ENCODE measurements at regions not wholly inside any gene's neighbourhood (a gene's known extent, or its start where the extent isn't known, plus 50 kb on each side); places are given as distances from the start of the nearest gene placed in this dataset.

- H3K4me3 ChIP-seq = no peak overlapping the region
- no peaks in the 10 kb centered on the region for H3K36me3 ChIP-seq
- peaks cover 21% of the 10 kb centered on the region for H3K9me3 ChIP-seq (replicated peaks)
- intact Hi-C loops (cut with micrococcal nuclease) = no loop called here
- no peak for DNase-seq
- H3K4me1 ChIP-seq = no peaks in the 10 kb centered on the region
- no peak overlapping the region for H3K27ac ChIP-seq (replicated peaks)
- H3K27me3 ChIP-seq (ENCODE audit: low read depth) = peaks cover 68% of the 10 kb centered on the region
- TF ChIP-seq, protein P1, sequence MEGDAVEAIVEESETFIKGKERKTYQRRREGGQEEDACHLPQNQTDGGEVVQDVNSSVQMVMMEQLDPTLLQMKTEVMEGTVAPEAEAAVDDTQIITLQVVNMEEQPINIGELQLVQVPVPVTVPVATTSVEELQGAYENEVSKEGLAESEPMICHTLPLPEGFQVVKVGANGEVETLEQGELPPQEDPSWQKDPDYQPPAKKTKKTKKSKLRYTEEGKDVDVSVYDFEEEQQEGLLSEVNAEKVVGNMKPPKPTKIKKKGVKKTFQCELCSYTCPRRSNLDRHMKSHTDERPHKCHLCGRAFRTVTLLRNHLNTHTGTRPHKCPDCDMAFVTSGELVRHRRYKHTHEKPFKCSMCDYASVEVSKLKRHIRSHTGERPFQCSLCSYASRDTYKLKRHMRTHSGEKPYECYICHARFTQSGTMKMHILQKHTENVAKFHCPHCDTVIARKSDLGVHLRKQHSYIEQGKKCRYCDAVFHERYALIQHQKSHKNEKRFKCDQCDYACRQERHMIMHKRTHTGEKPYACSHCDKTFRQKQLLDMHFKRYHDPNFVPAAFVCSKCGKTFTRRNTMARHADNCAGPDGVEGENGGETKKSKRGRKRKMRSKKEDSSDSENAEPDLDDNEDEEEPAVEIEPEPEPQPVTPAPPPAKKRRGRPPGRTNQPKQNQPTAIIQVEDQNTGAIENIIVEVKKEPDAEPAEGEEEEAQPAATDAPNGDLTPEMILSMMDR (IDR thresholded peaks at IDR 0.05; ENCODE audit: borderline replicate concordance) = no peak
These were observed 374.1 kb upstream of the SULF2 start for GRCh38 chr20:48159145-48160008.

DNA sequence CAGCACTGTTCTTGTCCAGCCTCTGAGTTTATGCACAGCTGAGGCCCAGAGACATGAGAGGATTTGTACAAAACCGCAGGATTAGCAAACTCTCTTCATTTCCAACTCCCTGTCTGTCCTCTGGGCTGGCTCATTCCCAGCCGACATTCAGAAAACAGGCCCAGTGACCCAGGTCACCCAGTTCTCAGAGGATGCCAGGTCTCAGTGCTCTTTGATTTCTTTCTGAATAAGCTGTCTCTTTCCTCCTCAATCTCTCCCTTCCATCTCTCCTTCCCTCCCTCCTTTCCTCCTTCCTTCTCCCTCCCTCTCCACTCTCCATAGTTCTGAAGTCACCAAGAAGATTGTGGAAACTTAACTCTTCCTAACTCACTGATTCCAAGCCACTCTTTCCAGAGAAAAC lies 372.7 kb upstream of the SULF2 start:
- no peak for DNase-seq
- TF ChIP-seq, protein P1 (IDR thresholded peaks at IDR 0.05; ENCODE audit: borderline replicate concordance) = no peak
- H3K36me3 ChIP-seq = no peaks in the 10 kb centered on the region

DNA sequence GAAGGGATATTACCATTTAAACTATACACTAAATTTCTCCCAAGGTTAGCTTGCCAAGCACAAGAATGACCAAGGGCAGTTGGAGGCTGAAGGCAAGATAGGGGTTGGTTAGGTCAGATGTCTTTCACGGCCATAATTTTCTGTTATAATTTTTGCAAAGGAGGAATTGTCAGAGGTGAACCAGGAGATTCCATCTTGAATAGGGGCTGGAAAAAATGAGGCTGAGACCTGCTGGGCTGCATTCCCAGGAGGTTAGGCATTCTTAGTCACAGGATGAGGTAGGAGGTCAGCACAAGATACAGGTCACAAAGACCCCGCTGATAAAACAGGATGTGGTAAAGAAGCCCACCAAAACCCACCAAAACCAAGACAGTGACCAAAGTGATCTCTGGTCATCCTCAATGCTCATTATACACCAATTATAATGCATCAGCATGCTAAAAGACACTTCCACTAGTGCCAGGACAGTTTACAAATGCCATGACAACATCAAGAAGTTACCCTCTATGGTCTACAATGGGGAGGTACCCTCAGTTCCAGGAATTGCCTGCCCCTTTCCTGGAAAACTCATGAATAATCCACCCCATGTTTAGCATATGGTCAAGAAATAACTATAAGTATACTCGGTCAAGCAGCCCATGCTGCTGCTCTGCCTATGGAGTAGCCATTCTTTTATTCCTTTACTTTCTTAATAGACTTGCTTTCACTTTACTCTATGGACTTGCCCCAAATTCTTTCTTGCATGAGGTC lies 371.8 kb upstream of the SULF2 start:
- H3K36me3 ChIP-seq = no peaks in the 10 kb centered on the region
- H3K4me1 ChIP-seq = no peaks in the 10 kb centered on the region
- H3K27ac ChIP-seq (replicated peaks) = no peak overlapping the region
- H3K9me3 ChIP-seq (replicated peaks) = peaks cover 21% of the 10 kb centered on the region
- H3K27me3 ChIP-seq (ENCODE audit: low read depth) = peaks cover 75% of the 10 kb centered on the region
- no peak overlapping the region for H3K4me3 ChIP-seq
- intact Hi-C loops (cut with micrococcal nuclease) = no loop called here
- no peak for DNase-seq
- TF ChIP-seq, protein P1 (IDR thresholded peaks at IDR 0.05; ENCODE audit: borderline replicate concordance) = no peak

More for the DNA sequence above, 372.7 kb upstream of the SULF2 start:
- H3K4me3 ChIP-seq = no peak overlapping the region
- intact Hi-C loops (cut with micrococcal nuclease) = no loop called here
- H3K9me3 ChIP-seq (replicated peaks) = peaks cover 21% of the 10 kb centered on the region
- no peak overlapping the region for H3K27ac ChIP-seq (replicated peaks)
- no peaks in the 10 kb centered on the region for H3K4me1 ChIP-seq
- peaks cover 69% of the 10 kb centered on the region for H3K27me3 ChIP-seq (ENCODE audit: low read depth)

GRCh38 chr20:48156521-48156920 lies 371.2 kb upstream of the SULF2 start:
- H3K9me3 ChIP-seq (replicated peaks) = peaks cover 21% of the 10 kb centered on the region
- H3K4me1 ChIP-seq = no peaks in the 10 kb centered on the region
- H3K4me3 ChIP-seq = no peak overlapping the region
- no peak for DNase-seq
- intact Hi-C loops (cut with micrococcal nuclease) = no loop called here
- H3K27me3 ChIP-seq (ENCODE audit: low read depth) = peaks cover 72% of the 10 kb centered on the region
- TF ChIP-seq, protein P1 (IDR thresholded peaks at IDR 0.05; ENCODE audit: borderline replicate concordance) = no peak
- no peaks in the 10 kb centered on the region for H3K36me3 ChIP-seq
- no peak overlapping the region for H3K27ac ChIP-seq (replicated peaks)

DNA sequence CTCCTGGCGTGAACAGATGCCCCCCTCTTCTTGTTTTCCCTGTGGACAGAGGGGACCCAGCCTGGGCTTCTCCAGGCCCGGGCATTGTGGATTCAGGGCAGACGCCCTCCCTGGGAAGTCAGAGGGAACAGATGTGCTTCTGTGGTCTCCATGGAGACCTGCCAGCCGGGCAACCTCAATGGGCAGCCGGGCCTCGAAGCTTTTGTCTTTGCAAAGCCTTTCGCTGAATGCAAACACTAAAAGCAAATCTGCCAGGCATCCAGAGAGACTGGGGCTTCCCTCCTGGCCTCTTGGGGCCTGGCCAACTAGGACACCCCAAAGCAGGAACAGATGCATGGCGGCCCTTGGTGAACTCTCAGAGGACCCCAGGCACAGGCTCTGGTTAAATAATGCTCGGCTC lies 370.0 kb upstream of the SULF2 start:
- intact Hi-C loops (cut with micrococcal nuclease) = no loop called here
- H3K4me3 ChIP-seq = no peak overlapping the region
- H3K27ac ChIP-seq (replicated peaks) = no peak overlapping the region
- TF ChIP-seq, protein P1 (IDR thresholded peaks at IDR 0.05; ENCODE audit: borderline replicate concordance) = no peak
- H3K36me3 ChIP-seq = no peaks in the 10 kb centered on the region
- H3K9me3 ChIP-seq (replicated peaks) = peaks cover 21% of the 10 kb centered on the region
- no peaks in the 10 kb centered on the region for H3K4me1 ChIP-seq
- peaks cover 59% of the 10 kb centered on the region for H3K27me3 ChIP-seq (ENCODE audit: low read depth)
- no peak for DNase-seq
